ENCODE measurements at regions not wholly inside any gene's neighbourhood (a gene's known extent, or its start where the extent isn't known, plus 50 kb on each side); places are given as distances from the start of the nearest gene placed in this dataset.

DNA sequence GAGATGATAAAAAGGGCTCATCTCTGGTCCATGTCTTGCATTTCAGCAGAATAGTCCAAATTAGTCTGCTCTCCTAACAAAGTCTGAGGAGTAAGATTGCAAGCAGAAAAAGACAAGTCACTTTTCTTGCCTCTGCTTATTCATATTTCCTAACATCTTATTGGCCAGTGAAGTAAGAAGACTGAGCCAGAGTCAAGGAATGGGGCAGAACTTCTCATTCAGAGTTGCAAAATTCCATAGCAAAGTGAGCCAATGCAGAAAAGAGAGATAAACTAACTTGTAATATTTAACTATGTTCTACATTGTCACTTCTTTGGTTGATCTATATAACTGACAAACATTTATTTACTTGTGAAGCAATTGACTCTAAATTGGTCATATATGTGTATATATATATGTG, 2304.0 kb downstream of the ARAP2 start:
- TF ChIP-seq, protein P1, sequence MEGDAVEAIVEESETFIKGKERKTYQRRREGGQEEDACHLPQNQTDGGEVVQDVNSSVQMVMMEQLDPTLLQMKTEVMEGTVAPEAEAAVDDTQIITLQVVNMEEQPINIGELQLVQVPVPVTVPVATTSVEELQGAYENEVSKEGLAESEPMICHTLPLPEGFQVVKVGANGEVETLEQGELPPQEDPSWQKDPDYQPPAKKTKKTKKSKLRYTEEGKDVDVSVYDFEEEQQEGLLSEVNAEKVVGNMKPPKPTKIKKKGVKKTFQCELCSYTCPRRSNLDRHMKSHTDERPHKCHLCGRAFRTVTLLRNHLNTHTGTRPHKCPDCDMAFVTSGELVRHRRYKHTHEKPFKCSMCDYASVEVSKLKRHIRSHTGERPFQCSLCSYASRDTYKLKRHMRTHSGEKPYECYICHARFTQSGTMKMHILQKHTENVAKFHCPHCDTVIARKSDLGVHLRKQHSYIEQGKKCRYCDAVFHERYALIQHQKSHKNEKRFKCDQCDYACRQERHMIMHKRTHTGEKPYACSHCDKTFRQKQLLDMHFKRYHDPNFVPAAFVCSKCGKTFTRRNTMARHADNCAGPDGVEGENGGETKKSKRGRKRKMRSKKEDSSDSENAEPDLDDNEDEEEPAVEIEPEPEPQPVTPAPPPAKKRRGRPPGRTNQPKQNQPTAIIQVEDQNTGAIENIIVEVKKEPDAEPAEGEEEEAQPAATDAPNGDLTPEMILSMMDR (conservative IDR thresholded peaks at IDR 0.05; ENCODE audit: low read depth, low read length), result no peak
- TF ChIP-seq EZH2 (IDR thresholded peaks at IDR 0.05; ENCODE audit: borderline replicate concordance, low read depth, low read length, poor library complexity, severe bottlenecking), result no peak
